Osteoblast (primary cell): ENCODE measurements at regions not wholly inside any gene's neighbourhood (a gene's known extent, or its start where the extent isn't known, plus 50 kb on each side); places are given as distances from the start of the nearest gene placed in this dataset.

Experiments
- DNase-seq: peaks from one replicate; pipeline ENCODE4 v3.0.0; 2011; ENCODE audit warnings: low spot score, mixed read lengths; ENCODE audit not compliant: insufficient read length; ENCODE audit errors: missing footprints
- H2AFZ ChIP-seq: 2 replicates; pipeline ENCODE4 v1.6.0; 2011; ENCODE audit warnings: mild to moderate bottlenecking, low read length
- H3K27ac ChIP-seq: 2 replicates; pipeline ENCODE4 v1.5.1; 2011; ENCODE audit warnings: mild to moderate bottlenecking, low read depth, low read length, moderate library complexity
- H3K27me3 ChIP-seq: 2 replicates; pipeline ENCODE4 v1.6.0; 2012; ENCODE audit warnings: mild to moderate bottlenecking, control low read depth, inconsistent platforms, low read length, moderate library complexity; ENCODE audit not compliant: insufficient read depth
- H3K36me3 ChIP-seq: 2 replicates; pipeline ENCODE4 v1.5.1; 2011; ENCODE audit warnings: mild to moderate bottlenecking, low read length, control low read depth, moderate library complexity; ENCODE audit not compliant: insufficient read depth
- H3K4me1 ChIP-seq: 2 replicates; pipeline ENCODE4 v1.5.1; 2011; ENCODE audit warnings: mild to moderate bottlenecking, low read length, control low read depth, moderate library complexity; ENCODE audit not compliant: insufficient read depth
- H3K4me2 ChIP-seq: 2 replicates; pipeline ENCODE4 v1.6.0; 2011; ENCODE audit warnings: mild to moderate bottlenecking, low read length; ENCODE audit not compliant: insufficient read depth
- H3K4me3 ChIP-seq: fragments of 200-600 bp; sonication (generic); 3 replicates; pipeline ENCODE4 v1.5.1; 2012; ENCODE audit warnings: mild to moderate bottlenecking, low read length, inconsistent platforms; ENCODE audit not compliant: insufficient read depth
- H3K79me2 ChIP-seq: 2 replicates; pipeline ENCODE4 v1.6.0; 2012; ENCODE audit warnings: mild to moderate bottlenecking, low read length, control low read depth, inconsistent platforms; ENCODE audit not compliant: insufficient read depth
- H3K9me3 ChIP-seq: 2 replicates; pipeline ENCODE4 v1.5.1; 2011; ENCODE audit warnings: low read depth, low read length, control low read depth
- H4K20me1 ChIP-seq: 2 replicates; pipeline ENCODE4 v1.6.0; 2012; ENCODE audit warnings: mild to moderate bottlenecking, low read length, control low read depth; ENCODE audit not compliant: insufficient read depth
- CTCF ChIP-seq: IDR thresholded peaks from 2 replicates; pipeline ENCODE4 v1.5.1; 2011; ENCODE audit warnings: mild to moderate bottlenecking, low read depth, low read length, moderate library complexity; ENCODE audit errors: extremely low read depth

GRCh38 chr18:63065172-63065571, 254.4 kb downstream of the BCL2 start:
- H3K9me3 ChIP-seq = no peaks in the 10 kb centered on the region
- no peaks in the 10 kb centered on the region for H3K4me1 ChIP-seq
- no peak for TF ChIP-seq CTCF
- H2AFZ ChIP-seq = no peak overlapping the region
- H3K79me2 ChIP-seq = no peaks in the 10 kb centered on the region
- no peak for DNase-seq
- H4K20me1 ChIP-seq = no peaks in the 10 kb centered on the region
- H3K4me2 ChIP-seq = no peak overlapping the region
- no peaks in the 10 kb centered on the region for H3K36me3 ChIP-seq
- H3K4me3 ChIP-seq = no peak overlapping the region
- H3K27me3 ChIP-seq = peaks cover 10% of the 10 kb centered on the region
- no peak overlapping the region for H3K27ac ChIP-seq

- Histone ChIP-seq H3K27ac (no peak overlapping the region), H3K36me3 (no peaks in the 10 kb centered on the region), H3K4me2 (no peak overlapping the region), H3K27me3 (peaks cover 10% of the 10 kb centered on the region), H3K4me3 (no peak overlapping the region), H3K9me3 (no peaks in the 10 kb centered on the region), H4K20me1 (no peaks in the 10 kb centered on the region), H3K4me1 (no peaks in the 10 kb centered on the region), H3K79me2 (no peaks in the 10 kb centered on the region), H2AFZ (no peak overlapping the region)
- no peak for TF ChIP-seq CTCF
- no peak for DNase-seq
Measured at GRCh38 chr18:63063171-63063570, 256.4 kb downstream of the BCL2 start.

GRCh38 chr18:63062246-63062645, 257.3 kb downstream of the BCL2 start:
- Histone ChIP-seq H3K4me1 (no peaks in the 10 kb centered on the region), H3K27me3 (peaks cover 10% of the 10 kb centered on the region), H3K27ac (no peak overlapping the region), H3K36me3 (no peaks in the 10 kb centered on the region), H3K9me3 (no peaks in the 10 kb centered on the region), H2AFZ (no peak overlapping the region), H3K79me2 (no peaks in the 10 kb centered on the region), H3K4me2 (no peak overlapping the region), H4K20me1 (no peaks in the 10 kb centered on the region), H3K4me3 (no peak overlapping the region)
- no peak for TF ChIP-seq CTCF
- DNase-seq = no peak

- Histone ChIP-seq H3K4me3 (no peak overlapping the region), H3K4me2 (no peak overlapping the region), H2AFZ (no peak overlapping the region), H3K79me2 (no peaks in the 10 kb centered on the region), H3K36me3 (no peaks in the 10 kb centered on the region), H4K20me1 (no peaks in the 10 kb centered on the region), H3K27me3 (peaks cover 9% of the 10 kb centered on the region), H3K4me1 (no peaks in the 10 kb centered on the region), H3K9me3 (no peaks in the 10 kb centered on the region), H3K27ac (no peak overlapping the region)
- no peak for DNase-seq
- TF ChIP-seq CTCF = no peak
Measured at GRCh38 chr18:63061303-63061702, 258.3 kb downstream of the BCL2 start.
